ENCODE measurements at regions not wholly inside any gene's neighbourhood (a gene's known extent, or its start where the extent isn't known, plus 50 kb on each side); places are given as distances from the start of the nearest gene placed in this dataset.

DNA sequence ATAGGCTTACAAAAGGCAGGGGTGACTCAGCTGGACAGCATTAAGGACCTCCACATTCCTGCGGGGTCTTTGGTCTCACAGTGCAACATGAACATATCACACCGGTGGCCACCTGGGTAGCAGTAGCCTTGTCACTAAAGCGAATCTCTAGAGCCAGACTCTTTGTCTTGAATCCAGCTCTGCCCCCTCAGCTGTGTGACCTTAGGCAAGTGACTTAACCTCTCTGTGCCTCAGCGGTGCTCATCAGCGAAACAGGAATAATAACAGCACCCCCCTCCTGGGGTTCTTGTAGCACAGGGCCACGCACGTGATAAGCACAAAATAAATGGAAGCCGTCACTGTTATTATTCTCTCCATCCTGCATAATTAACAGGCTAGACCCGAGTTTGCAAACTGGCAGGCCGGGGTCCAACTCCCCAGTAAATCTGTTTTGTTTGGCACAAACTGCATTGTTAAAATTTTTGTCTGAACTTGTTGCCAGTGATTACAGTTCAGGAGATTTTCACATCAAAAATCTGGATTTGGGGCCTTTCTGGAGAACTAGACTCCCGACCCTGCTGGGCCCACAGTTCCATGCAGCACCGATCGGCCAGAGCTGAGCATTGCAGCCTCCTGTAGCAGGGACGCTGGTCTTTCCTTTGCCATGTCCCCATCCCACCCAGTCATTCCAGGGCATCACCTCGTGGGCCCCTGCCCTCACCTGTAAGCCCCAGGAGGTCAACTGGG, 174.8 kb downstream of the PHETA1 start:
- no peak for DNase-seq

DNA sequence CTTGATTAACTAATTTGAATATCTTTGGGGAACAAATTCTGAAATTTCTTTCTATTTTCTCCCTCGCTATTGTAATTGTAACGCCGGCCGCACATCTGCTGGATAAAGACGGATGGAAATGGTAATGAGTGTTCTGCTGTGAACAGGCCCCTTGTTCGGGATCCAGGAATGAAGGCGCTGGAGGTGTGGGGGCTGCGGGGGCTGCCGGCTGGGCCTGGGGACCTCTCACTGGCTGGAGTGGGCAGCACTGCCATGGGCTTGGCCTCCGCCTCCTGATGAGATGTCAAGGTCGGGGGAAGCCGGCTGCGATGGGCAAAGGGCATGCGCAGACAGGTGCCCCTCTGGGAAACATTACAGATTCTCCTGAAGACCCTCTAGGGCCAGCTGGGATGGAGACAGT, 175.4 kb downstream of the PHETA1 start:
- DNase-seq = no peak

DNA sequence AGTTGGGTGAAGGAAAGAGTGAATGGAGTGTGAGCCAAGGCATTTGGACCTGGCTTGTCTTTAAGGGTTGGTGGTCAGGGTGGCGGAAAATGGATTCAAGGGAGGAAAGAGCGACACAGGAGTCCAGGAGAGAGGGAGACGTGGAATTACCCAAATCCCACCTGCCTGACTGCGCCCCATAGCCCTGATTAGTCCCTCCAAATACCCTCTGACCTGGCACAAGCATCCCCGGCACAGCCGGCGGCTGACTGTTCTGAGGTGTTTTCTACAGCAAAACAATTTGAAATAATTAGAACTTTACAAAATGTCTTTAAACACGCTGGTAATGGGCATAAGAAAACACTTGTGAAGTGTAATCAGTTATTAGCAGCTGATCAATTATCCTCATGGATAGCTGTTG, 175.8 kb downstream of the PHETA1 start:
- no peak for DNase-seq

DNA sequence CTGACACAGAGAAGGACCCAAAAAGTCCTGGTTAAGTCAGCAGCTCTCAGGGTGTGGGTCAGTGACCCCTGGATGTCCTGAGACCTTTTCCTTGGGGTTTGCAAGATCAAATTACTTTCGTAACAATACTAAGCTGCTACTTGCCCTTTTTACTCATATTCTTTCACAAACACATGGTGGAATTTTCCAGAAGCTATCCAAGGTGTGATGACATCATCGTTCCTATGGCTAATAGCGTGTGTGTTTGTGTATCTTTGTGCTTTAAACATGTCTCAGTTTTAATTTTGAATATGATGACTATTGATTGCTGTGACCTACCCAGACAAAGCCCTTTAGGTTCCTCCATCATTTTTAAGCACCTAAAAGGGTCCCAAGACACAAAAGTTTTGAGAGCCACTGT, 176.2 kb downstream of the PHETA1 start:
- no peak for DNase-seq

DNA sequence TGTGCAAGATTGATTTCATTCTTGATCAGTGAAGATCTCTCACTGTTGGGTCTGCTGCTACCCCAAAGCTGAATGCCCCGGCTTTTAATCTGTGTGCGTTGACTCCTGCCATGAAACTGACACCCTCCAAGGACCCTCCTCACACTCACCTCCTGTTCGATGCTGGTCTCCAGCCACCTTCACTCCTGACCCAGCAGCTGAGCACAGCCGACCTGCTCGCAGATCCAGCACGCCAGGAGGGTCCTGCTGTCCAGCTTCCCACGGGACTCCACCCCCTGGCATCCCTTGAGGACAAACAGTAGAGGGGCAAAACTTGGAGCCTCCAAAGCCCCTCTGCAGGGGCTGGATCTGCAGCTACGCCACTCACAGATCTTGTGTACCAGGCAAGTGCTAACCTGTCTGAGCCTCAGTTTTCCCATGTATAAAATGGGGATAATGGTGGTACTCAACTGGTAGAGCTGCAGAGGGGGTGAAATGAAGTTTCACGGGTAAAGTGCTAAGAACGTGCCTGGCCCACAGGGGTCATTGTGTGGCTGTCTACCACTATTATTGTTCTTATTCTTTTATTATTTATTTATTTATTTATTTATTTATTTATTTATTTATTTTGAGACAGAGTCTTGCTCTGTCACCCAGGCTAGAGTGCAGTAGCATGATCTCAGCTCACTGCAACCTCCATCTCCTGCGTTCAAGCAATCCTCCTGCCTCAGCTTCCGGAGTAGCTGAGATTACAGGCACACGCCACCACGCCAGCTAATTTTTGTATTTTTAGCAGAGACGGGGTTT, 178.0 kb downstream of the PHETA1 start:
- no peak for DNase-seq

DNA sequence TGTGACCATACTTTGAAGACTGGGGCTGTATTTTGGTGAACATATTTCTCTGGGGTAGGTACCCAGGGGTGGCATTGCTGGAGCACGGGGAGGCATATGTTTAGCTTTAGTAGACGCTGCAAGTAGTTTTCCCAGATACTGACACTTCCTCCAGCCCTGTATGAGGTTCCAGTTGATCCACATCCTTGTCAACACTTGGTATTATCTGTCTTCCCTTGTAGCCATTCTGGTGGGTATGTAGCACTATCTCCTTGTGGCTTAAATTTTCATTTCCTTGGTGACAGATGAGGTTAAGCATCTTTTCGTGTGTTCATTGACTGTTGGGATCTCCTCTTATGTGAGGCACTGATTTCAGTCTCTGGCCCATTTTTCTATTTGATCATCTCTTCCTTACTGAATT, 179.1 kb downstream of the PHETA1 start:
- DNase-seq = no peak

DNA sequence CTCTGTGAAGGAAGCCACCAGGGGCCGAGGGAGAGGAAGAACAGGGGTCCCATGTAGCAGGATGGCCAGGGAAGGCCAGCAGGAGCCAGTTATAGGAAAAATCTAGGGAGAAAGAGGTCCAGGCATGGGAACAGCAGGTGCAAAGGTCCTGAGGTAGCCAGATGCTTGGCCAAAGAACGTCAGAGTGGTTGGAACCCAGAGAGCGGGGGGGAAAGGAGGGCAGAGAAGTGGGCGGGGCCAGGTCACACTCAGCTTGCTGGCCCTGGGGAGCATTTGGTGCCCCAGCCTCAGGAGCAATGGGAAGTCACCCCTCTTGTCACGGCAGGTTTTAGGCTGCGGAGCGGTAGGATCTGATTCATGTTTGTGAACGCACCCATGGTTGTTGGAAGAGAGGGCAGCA, 180.5 kb downstream of the PHETA1 start:
- no peak for DNase-seq

DNA sequence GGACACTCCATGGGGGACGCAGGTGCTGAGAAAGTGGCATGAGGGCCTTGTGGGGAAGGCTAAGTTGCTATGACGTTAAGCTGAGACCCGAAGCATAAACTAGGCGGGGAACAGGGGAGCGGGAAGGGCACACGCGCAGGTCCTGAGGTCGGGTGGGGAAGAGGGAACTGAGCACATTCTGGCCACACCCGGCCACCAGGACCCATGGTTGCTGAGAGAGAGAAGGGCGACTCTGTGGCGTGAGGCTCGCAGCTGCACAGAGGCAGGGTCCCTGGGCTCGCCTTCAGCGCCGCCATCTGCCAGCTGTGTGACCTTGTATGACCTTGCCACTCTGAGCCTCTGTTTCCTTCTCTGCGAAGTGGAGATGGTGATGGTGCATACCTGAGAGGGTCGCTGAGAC, 182.5 kb downstream of the PHETA1 start:
- no peak for DNase-seq

DNA sequence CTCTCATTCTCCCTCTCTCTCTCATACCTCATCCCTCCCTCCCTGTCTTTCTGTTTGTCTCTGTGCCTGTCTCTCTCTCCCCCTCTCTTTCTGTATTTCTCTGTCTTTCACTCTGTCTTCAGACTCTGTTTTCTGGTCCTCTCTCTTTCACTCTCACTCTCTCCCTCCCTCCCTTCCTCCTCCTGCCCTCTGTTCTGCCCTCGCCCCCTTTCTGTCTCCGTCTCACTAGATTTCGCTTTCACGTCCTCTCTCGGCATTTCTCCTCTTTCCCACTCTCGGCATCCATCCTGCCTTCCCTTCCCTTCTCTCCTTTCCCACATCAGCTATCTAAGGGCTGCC, 183.0 kb downstream of the PHETA1 start:
- DNase-seq = no peak

DNA sequence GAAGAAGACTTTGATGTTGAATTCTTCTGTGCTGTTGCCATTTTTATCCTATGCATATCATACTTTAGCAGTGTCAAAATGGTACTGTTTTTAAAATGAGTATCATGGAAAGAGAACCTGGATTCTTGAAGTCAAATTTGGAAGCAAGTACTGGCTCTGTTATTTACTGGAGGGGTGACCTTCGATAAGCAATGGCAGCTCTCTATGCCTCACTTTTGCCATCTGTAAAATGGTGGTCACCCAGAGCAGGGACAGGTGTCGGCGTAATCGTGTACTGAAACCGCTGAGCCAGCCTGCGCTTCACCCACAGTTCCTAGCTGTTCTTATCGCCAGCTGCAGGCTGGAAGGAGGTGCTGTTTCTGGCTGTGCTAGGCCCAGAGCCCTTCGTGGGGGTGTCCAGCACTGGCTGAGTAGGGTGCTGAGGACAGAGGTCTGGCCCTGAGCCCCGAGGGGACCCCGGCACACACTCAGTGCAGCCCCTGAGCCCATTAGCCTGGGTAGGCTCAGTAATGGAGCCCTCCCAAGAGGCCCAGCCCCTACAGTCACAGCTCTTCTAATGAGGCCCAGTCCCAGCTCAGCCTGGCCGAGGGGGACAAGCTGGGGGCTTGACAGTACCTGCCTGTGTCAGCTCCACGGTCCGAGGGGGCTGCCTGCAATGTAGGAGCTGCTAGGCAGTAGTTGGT, 183.5 kb downstream of the PHETA1 start:
- no peak for DNase-seq

DNA sequence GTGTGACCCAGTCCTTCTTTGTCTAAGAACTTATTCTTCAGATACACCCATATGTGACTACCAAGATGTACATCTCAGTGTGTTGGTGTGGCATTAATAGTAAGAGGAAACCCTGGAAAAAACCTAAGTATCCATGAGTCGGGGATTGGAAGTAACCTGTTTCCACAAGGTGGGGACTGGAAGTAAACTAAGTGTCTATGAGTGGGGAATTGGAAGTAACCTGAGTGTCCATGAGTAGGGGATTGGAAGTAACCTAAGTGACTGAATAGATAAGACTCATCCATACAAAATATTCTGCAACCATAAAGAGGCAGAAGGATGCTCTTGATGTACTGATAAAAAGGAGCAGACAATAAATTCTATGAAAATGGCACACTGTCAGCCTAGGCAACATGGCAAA, 184.7 kb downstream of the PHETA1 start:
- no peak for DNase-seq

DNA sequence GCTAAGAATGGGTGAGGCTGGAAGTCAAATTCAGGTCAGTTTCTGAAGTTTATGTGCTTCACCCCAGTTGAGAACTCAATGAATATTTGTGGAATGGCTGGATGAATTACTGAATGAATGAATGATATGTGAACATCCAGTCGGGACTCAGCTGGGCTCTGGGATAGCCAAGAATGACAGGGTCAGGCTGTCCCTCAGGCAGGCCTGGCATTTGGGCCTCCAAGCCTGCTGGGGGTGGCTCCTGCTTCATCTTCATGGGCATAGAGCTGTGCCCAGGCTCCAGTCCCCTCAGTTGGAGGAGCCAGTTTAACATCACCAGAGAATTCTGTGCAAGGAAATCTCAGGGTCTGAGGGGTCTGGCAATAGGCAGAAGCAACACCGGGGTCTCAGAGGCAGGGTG, 185.8 kb downstream of the PHETA1 start:
- no peak for DNase-seq

DNA sequence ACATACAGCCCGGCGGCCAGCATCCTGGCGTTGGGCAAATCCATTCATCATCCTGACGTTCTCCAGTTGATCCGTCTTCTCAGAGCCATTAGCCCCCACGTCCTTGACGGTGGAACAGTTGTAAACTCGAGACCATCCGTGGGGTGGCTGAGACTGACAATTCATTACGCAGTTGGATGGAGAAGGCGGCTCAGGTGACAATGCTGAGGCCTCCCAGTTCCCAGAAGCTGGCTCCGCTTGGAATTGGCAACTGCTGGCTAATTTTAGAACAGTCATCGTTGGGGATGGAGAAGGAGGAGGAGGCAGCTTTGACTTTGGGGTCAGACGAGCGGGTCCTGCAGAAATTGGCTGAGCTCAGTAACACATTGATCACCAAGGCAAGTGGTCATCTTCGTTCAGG, 186.5 kb downstream of the PHETA1 start:
- no peak for DNase-seq

DNA sequence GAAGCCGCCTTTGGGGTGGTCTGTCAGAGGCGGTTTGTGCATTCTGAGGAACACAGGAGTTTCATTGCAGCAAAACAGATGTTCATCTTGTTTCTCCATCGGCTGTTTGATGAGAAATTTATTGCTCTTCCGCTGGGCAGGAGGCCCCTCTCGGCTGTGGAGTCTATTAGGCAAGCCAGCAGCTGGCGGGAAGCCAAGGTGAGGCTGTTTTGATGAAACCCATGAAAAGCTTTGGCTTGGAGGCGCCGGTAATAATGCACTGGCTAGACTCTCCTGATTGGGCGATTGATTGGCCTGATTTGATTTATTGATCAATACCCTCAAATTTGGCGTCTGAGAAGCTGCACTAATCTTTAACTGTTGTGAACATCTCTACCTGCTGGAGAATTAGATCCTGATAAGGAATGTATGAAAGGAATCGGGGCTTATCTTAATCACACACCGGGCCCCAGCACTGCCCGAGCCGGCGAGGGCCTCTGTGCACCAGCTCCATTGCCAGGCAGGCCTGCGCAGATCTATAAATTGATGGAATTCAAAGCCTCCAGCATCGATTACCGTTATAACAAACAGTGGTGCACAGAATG, 187.7 kb downstream of the PHETA1 start:
- DNase-seq = no peak

DNA sequence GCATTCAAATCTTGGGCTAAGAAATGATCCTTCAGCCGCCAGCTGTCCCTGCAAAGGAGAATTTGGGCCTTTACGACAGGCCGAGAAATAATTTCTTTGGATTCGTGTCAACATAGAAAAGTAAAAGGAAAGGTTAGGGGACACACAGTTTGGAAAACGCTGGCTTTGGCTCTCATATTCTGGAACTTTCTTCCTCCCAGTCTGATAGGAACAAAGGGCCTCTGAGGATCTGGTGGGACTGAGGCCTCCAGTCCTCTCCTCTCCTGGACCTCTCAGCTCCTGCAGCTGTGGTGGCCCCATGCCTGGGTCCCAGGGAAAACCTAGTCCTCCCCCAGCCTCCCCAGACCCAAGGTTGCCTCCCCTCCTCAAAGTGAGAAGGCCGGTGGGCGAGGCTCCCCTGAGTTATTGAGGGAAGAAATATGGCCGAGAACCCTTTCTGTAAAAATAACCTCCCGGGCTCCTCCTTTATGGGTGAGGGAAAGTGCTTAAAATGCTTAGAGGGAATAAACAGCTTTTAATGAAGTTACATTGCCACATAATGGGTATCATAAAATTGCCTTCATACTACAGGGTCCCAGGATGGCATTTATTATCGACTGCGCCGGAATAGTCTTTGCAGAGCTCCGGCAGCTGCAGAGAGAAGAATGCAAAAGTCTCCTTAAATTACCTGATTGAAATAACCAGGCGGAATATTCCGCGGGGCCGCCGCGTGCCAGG, 188.3 kb downstream of the PHETA1 start:
- DNase-seq = no peak

DNA sequence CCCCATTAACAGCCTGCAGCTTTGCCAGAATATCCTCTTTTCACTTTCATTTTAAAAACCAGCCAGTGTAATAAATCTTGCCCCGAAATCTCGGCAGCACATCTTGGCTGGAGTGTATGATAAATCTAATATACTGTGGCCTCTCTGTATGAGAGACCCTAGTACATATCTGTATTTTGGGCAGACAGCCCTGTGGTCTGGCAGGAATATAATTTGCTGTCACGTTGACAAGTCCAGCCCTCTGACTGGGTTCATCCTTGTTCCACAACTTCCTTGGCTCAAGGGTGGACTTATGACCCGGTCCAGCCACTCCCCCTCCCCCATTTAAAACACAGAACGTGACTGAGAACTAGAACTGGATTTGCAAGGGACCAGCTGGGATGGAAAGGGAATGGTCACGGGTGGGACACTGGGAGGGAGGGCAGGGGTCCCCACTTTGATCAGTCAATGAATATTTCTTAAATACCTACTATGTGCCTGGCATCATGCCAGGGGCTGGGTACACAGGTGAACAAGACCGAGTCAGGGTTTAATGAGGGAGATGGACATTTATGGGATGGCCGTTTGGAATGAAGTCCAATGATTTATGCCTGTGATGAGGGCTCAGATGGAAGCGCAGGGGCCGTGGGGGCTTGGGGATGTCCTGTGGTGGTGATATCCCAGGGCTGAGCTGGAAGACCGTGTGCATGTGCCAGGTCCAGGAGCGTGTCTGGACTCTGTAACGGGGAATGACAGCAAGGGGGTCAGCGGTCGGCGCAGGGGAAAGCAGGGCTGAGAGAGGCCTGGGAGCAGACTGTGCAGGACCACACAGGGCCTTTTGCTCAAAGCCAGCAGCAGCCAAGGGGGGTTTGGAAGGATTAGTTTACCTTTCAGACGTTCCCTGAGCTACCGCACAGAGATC, 190.5 kb downstream of the PHETA1 start:
- no peak for DNase-seq

DNA sequence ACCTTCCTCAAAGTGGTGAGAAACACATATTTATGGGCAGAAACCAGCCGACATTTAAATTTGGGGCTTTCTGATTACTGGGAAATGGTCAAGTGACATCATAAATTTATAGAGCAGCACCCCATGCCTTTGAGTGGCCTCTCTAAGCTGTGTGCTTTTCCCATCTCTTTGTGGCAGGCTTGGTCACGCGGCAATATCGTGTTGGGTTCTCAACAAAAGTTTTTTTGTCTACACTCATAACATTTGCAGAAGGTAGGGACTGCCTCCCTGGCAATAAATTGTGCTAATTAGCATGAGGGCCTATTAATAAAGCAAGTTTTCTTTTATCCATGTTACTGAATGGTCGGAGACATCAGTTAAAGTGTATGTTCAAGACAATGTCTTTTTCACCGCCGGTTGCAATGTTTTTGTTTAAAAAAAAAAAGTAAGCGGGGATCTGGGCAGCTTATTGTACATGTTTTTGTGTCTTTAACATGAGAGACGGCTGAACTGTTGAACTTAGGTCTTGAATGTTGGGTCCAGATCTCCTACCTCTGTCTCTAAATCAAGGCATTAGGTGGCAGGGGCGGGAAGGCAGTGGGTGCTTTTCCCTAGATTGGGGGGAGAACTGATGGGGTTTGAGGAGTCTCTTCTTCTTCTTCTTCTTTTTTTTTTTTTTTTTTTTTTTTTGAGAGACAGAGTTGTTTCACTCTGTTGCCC, 193.3 kb downstream of the PHETA1 start:
- no peak for DNase-seq

DNA sequence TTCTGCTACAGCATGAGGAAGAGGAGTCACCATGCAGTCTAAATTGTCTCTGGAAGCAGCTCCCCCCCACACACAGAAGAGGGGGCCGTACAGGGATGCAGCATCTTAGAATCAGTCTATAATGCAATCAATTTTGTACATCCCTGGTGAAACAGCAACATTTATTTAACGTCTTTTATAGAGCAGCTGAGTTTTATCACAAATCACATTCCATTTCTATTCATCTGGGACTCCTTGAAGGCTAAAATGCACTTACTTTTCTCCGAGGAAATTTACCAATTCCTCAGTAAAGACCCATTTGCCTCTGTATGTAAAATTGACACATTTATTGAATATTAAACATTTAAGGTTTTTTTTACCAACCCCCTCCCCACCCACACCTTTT, 193.9 kb downstream of the PHETA1 start:
- no peak for DNase-seq

DNA sequence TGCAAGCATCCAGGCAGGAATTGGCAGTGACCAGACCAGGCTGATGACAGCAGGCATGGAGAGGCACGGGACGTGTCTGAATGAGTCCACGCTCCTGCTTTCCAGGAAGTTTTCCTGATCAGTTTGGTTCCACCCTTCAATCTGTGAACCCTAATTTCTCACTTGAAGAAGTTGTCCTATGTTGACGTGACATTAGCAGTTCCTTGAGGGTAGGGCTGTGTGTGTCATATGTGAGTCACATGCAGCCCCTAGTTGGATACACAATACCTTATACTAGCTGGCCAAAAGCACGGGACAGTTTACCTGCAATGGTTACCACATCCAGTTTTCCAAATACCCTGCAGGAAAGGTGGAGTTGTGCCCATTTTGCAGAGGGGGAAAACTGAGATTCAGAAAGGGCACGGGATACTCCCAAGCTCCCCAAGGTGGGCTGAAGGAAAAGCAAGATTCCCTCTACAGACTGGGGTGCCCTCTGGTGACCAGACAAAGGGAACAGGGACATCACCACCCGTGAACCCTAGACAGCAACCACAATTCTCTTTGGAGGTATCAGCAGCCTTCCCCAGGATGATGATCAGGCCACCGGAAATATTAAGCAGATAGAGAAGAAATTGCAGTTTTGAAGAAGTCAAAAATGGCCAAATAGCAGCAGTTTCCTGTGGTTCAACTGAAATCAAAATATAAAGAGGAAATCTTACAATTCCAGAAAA, 194.5 kb downstream of the PHETA1 start:
- DNase-seq = no peak

DNA sequence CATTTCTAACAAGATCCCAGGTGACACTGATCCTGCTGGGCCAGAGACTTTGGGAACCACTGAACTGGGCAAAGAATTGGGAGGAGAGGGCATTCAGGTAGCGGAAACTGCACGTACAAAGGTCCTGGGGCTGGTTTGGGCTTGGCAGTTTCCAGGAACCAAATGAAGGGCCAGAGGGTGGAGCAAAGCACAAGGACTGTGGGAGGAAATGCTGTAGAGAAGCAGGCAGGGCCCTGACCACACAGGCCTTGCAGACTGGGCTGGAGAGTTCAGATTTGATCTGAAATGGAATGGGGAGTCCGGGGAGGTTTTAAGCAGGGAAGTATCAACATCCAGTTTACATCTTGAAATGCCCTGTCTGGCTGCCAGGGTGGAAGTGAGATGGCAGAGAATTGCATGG, 195.1 kb downstream of the PHETA1 start:
- no peak for DNase-seq

DNA sequence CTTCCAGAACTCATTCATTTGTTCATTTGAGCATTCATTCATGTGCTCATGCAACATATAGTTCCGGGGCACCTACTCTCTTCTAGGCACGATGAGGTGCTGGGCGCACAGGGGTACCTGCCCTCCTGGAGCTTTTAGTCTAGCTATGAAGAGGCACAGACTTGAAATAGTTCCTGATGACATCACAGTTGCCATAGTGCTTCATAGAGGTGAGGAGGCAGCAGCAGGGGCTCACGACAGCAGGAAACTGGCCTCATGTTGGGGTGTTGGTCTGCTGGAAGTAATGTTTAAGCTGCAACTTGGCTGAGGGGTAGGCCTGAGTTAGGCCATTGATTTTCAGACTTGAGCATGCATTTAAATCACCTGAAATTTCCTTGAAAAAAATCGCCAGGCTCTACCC, 195.5 kb downstream of the PHETA1 start:
- DNase-seq = no peak

Data from SW 1271 (cell line).